H1 (cell line): ENCODE measurements at regions not wholly inside any gene's neighbourhood (a gene's known extent, or its start where the extent isn't known, plus 50 kb on each side); places are given as distances from the start of the nearest gene placed in this dataset.

Experiments used
- CTCF ChIA-PET: fragments of 300-600 bp; sonication (Branson Sonifier 250); formaldehyde crosslinking; loops from one replicate; lab custom pipeline; 2021; ENCODE audit not compliant: partially characterized antibody; lab: Charles Lee
- POLR2A ChIA-PET: fragments of 300-600 bp; sonication (Branson Sonifier 250); formaldehyde crosslinking; loops from one replicate; lab custom pipeline; 2021; ENCODE audit warnings: inconsistent platforms; ENCODE audit not compliant: partially characterized antibody; lab: Charles Lee
- DNase-seq, 2 experiments: peaks; one replicate each; pipeline versions ENCODE4 v3.0.0 to v3.0.0-alpha.2; 2010 to 2022; ENCODE audit warnings: low spot score in 2 of 2, low read depth in 1 of 2, mixed read lengths in 1 of 2
- FAIRE-seq: peaks from 2 replicates; lab custom pipeline; 2011; peaks lifted over from hg19 to GRCh38; lab: Jason Lieb, UNC
- H2AFZ ChIP-seq: 2 replicates; pipeline ENCODE4 v1.8.1; 2012; ENCODE audit warnings: low read length, inconsistent platforms
- H2AK5ac ChIP-seq: 2 replicates; pipeline ENCODE4 v1.6.1; 2013; ENCODE audit warnings: low read depth, low read length
- H2BK120ac ChIP-seq: replicated peaks from 2 replicates; pipeline ENCODE3; 2013; ENCODE audit warnings: low read depth, low read length, inconsistent platforms
- H2BK12ac ChIP-seq: 2 replicates; pipeline ENCODE4 v1.6.1; 2013; ENCODE audit warnings: low read depth, low read length
- H2BK15ac ChIP-seq: 2 replicates; pipeline ENCODE4 v1.6.1; 2013; ENCODE audit warnings: low read length
- H2BK20ac ChIP-seq: 2 replicates; pipeline ENCODE4 v1.6.1; 2013; ENCODE audit warnings: low read length
- H2BK5ac ChIP-seq: 2 replicates; pipeline ENCODE4 v1.6.1; 2013; ENCODE audit warnings: low read depth, low read length
- H3K14ac ChIP-seq: 2 replicates; pipeline ENCODE4 v1.6.1; 2013; ENCODE audit warnings: inconsistent platforms; ENCODE audit not compliant: insufficient read length
- H3K18ac ChIP-seq: 2 replicates; pipeline ENCODE4 v1.6.1; 2013; ENCODE audit warnings: low read length; ENCODE audit errors: extremely low read depth
- H3K23ac ChIP-seq: 2 replicates; pipeline ENCODE4 v1.6.1; 2013; ENCODE audit warnings: inconsistent platforms; ENCODE audit not compliant: insufficient read length
- H3K23me2 ChIP-seq: 2 replicates; pipeline ENCODE4 v1.6.1; 2013; ENCODE audit warnings: low read depth, low read length
- H3K27ac ChIP-seq: 2 replicates; pipeline ENCODE4 v1.6.1; 2011; ENCODE audit warnings: low read depth, low read length, inconsistent platforms
- H3K27me3 ChIP-seq, 4 experiments: replicated peaks in 1 of 4; 1 replicate in 1 of 4; 2 replicates in 3 of 4; pipeline versions ENCODE4 v1.6.1 to v1.8.1; 2011 to 2013; ENCODE audit warnings: low read length in 3 of 4, mild to moderate bottlenecking in 3 of 4, inconsistent platforms in 2 of 4, mixed read lengths in 2 of 4, moderate library complexity in 1 of 4; ENCODE audit not compliant: control insufficient read depth in 3 of 4, insufficient read depth in 3 of 4; ENCODE audit errors: extremely low read depth in 1 of 4
- H3K36me3 ChIP-seq, 4 experiments: 2 replicates each; pipeline versions ENCODE4 v1.6.1 to v1.8.1; 2011 to 2013; ENCODE audit warnings: mild to moderate bottlenecking in 4 of 4, low read length in 3 of 4, moderate library complexity in 2 of 4, control low read depth in 1 of 4, inconsistent platforms in 1 of 4; ENCODE audit not compliant: insufficient read depth in 4 of 4, control insufficient read depth in 2 of 4
- H3K4ac ChIP-seq: replicated peaks from 2 replicates; pipeline ENCODE3; 2013; ENCODE audit warnings: low read length, low read depth, mixed read lengths, inconsistent platforms; ENCODE audit not compliant: insufficient read length
- H3K4me1 ChIP-seq, 4 experiments: replicated peaks in 1 of 4; 1 replicate in 1 of 4; 2 replicates in 3 of 4; pipeline versions ENCODE4 v1.6.1 to v1.8.1; 2011 to 2013; ENCODE audit warnings: low read length in 3 of 4, inconsistent platforms in 2 of 4, mixed read lengths in 1 of 4; ENCODE audit not compliant: insufficient read depth in 4 of 4, control insufficient read depth in 3 of 4
- H3K4me2 ChIP-seq, 2 experiments: 2 replicates each; pipeline versions ENCODE4 v1.6.1 to v1.8.1; 2011 to 2013; ENCODE audit warnings: low read depth in 2 of 2, low read length in 2 of 2, control low read depth in 1 of 2, inconsistent platforms in 1 of 2, mild to moderate bottlenecking in 1 of 2; ENCODE audit not compliant: insufficient read depth in 1 of 2
- H3K4me3 ChIP-seq, 4 experiments: fragments of 200-600, 300-600 bp in 1 of 4; sonication (generic), shearing (Covaris generic), sonication (Bioruptor Twin) in 1 of 4; 2 replicates each; pipeline versions ENCODE4 v1.5.1 to v1.8.1; 2011 to 2016; ENCODE audit warnings: low read length in 4 of 4, low read depth in 3 of 4, control low read depth in 2 of 4, inconsistent platforms in 2 of 4, mild to moderate bottlenecking in 2 of 4, mixed read lengths in 1 of 4, moderate library complexity in 1 of 4; ENCODE audit not compliant: insufficient read depth in 2 of 4; ENCODE audit errors: extremely low read depth in 1 of 4
- H3K56ac ChIP-seq: replicated peaks from 2 replicates; pipeline ENCODE3; 2013; ENCODE audit warnings: low read depth, mild to moderate bottlenecking, mixed read lengths, low read length, inconsistent platforms; ENCODE audit not compliant: insufficient read length
- H3K79me1 ChIP-seq: 2 replicates; pipeline ENCODE4 v1.6.1; 2013; ENCODE audit warnings: low read depth, low read length, control low read depth
- H3K79me2 ChIP-seq, 2 experiments: 2 replicates each; pipeline versions ENCODE4 v1.6.1 to v1.8.1; 2012 to 2013; ENCODE audit warnings: low read length in 2 of 2, mild to moderate bottlenecking in 2 of 2, inconsistent platforms in 1 of 2; ENCODE audit not compliant: insufficient read depth in 2 of 2, control insufficient read depth in 1 of 2
- H3K9ac ChIP-seq, 4 experiments: replicated peaks in 1 of 4; 1 replicate in 1 of 4; 2 replicates in 3 of 4; pipeline versions ENCODE4 v1.6.1 to v1.8.1; 2011 to 2013; ENCODE audit warnings: low read depth in 3 of 4, low read length in 3 of 4, control low read depth in 2 of 4, mild to moderate bottlenecking in 2 of 4, moderate library complexity in 2 of 4, inconsistent platforms in 1 of 4; ENCODE audit errors: extremely low read depth in 1 of 4
- H3K9me3 ChIP-seq, 2 experiments: 2 replicates each; pipeline versions ENCODE4 v1.6.1 to v1.8.1; 2012 to 2013; ENCODE audit warnings: mild to moderate bottlenecking in 2 of 2, moderate library complexity in 2 of 2, control low read depth in 1 of 2, inconsistent platforms in 1 of 2, low read depth in 1 of 2, low read length in 1 of 2, mixed read lengths in 1 of 2; ENCODE audit not compliant: insufficient read depth in 2 of 2
- H4K20me1 ChIP-seq, 2 experiments: replicated peaks in 1 of 2; 2 replicates each; pipeline versions ENCODE3 to v1.8.1; 2011 to 2013; ENCODE audit warnings: inconsistent platforms in 2 of 2, low read length in 2 of 2, mild to moderate bottlenecking in 1 of 2; ENCODE audit not compliant: insufficient read depth in 2 of 2, control insufficient read depth in 1 of 2
- H4K5ac ChIP-seq: 2 replicates; pipeline ENCODE4 v1.6.1; 2013; ENCODE audit warnings: low read length, low read depth, mixed read lengths, inconsistent platforms; ENCODE audit not compliant: insufficient read length
- H4K8ac ChIP-seq: 2 replicates; pipeline ENCODE4 v1.8.0; 2013; ENCODE audit warnings: mild to moderate bottlenecking, moderate library complexity, low read length, inconsistent platforms; ENCODE audit not compliant: insufficient read depth; ENCODE audit errors: extremely low read depth
- H4K91ac ChIP-seq: replicated peaks from 2 replicates; pipeline ENCODE3; 2013; ENCODE audit warnings: low read length, mixed read lengths, inconsistent platforms; ENCODE audit not compliant: insufficient read length
- KDM1A ChIP-seq: fragments of 200-600, 300-600 bp; sonication (generic); IDR thresholded peaks from 2 replicates; pipeline ENCODE4 v1.7.1; 2016; ENCODE audit warnings: mild to moderate bottlenecking, low read length, borderline replicate concordance
- SIX5 ChIP-seq: IDR thresholded peaks from 2 replicates; pipeline ENCODE4 v1.6.1; 2011; ENCODE audit warnings: mild to moderate bottlenecking, low read depth, low read length
- WGBS, 2 experiments: shearing (Covaris generic) in 1 of 2; methylation state at CpG; one replicate each; pipeline versions ENCODE4 v1.1.6 to v1.1.7; 2013 to 2015; ENCODE audit warnings: low lambda C conversion rate in 2 of 2, mixed read lengths in 2 of 2, inconsistent platforms in 1 of 2, low coverage in 1 of 2, missing lambda C conversion rate in 1 of 2; ENCODE audit not compliant: insufficient replicate concordance in 2 of 2, insufficient coverage in 1 of 2, insufficient read length in 1 of 2; ENCODE audit errors: extremely low coverage in 1 of 2, missing lambda C conversion rate in 1 of 2; 5-methylcytosine and 5-hydroxymethylcytosine counted together

GRCh38 chrX:66918511-66918910 lies 279.6 kb upstream of the EDA2R start:
- Histone ChIP-seq H2BK12ac (no peak overlapping the region), H3K9me3 (no peaks in the 10 kb centered on the region), H3K23me2 (no peaks in the 10 kb centered on the region), H3K56ac (no peak overlapping the region), H3K27me3 (no peaks in the 10 kb centered on the region), H2AFZ (no peak overlapping the region), H3K79me2 (no peaks in the 10 kb centered on the region), H4K91ac (no peak overlapping the region), H3K14ac (no peak overlapping the region), H3K36me3 (no peaks in the 10 kb centered on the region), H3K4me2 (no peak overlapping the region), H3K18ac (no peak overlapping the region), H2BK20ac (no peak overlapping the region), H2AK5ac (no peak overlapping the region), H3K79me1 (no peaks in the 10 kb centered on the region), H2BK120ac (no peak overlapping the region), H3K4ac (no peak overlapping the region), H3K9ac (no peak overlapping the region), H4K20me1 (no peaks in the 10 kb centered on the region)
- FAIRE-seq, result no peak
- DNase-seq, result no peak
- CTCF ChIA-PET, result no interaction called here
- TF ChIP-seq SIX5, result no peak
- TF ChIP-seq KDM1A, result no peak
- TF ChIP-seq, all 59 proteins: peak for 0
- Histone ChIP-seq H2BK5ac (no peak overlapping the region), H3K23ac (no peak overlapping the region), H4K8ac (no peak overlapping the region), H3K27ac (no peak overlapping the region), H3K4me3 (no peak overlapping the region), H2BK15ac (no peak overlapping the region), H3K4me1 (no peaks in the 10 kb centered on the region), H4K5ac (no peak overlapping the region)
- 100% methylated on average over 1 of the region's 1 CpG; no CpG with 5 or more reads in 1 of the 2 experiments for WGBS, 2 experiments
- POLR2A ChIA-PET, result no interaction called here
